GM12891 (cell line): ENCODE measurements at regions not wholly inside any gene's neighbourhood (a gene's known extent, or its start where the extent isn't known, plus 50 kb on each side); places are given as distances from the start of the nearest gene placed in this dataset.

Source experiments
- PAX5 ChIP-seq: IDR thresholded peaks from 2 replicates; pipeline ENCODE4 v1.6.1; 2011; ENCODE audit warnings: low read length, moderate library complexity, mild to moderate bottlenecking; ENCODE audit not compliant: insufficient read depth, severe bottlenecking
- POLR2A ChIP-seq: IDR thresholded peaks from 2 replicates; pipeline ENCODE4 v1.6.1; 2011; ENCODE audit warnings: low read depth, low read length, control low read depth
- POLR2AphosphoS5 ChIP-seq: IDR thresholded peaks from 2 replicates; pipeline ENCODE4 v1.6.1; 2011; ENCODE audit warnings: low read depth, low read length, control low read depth
- POU2F2 ChIP-seq: IDR thresholded peaks from 2 replicates; pipeline ENCODE4 v1.6.1; 2011; ENCODE audit warnings: low read depth, mild to moderate bottlenecking, control low read depth, low read length, moderate library complexity
- SPI1 ChIP-seq: IDR thresholded peaks from 2 replicates; pipeline ENCODE4 v1.6.1; 2011; ENCODE audit warnings: low read depth, low read length, control low read depth
- TAF1 ChIP-seq: IDR thresholded peaks from 2 replicates; pipeline ENCODE4 v1.6.1; 2011; ENCODE audit warnings: low read depth, low read length, control low read depth

- no peak for TF ChIP-seq POLR2A
- TF ChIP-seq POLR2AphosphoS5: no peak
- TF ChIP-seq TAF1: no peak
- no peak for TF ChIP-seq SPI1
- no peak for TF ChIP-seq PAX5
- TF ChIP-seq POU2F2: no peak
These were observed 98.5 kb downstream of the RASSF10 start for GRCh38 chr11:13107544-13108044.
